ENCODE measurements at regions not wholly inside any gene's neighbourhood (a gene's known extent, or its start where the extent isn't known, plus 50 kb on each side); places are given as distances from the start of the nearest gene placed in this dataset.
"Not testable (repeated sequence)": the region's sequence is repeated elsewhere in the genome, so short reads cannot be mapped to it uniquely, and the experiment has no call there.

- not testable (repeated sequence) for TF ChIP-seq CTCF (conservative IDR thresholded peaks at IDR 0.05; ENCODE audit: low read length); EZH2phosphoT487 (IDR thresholded peaks at IDR 0.05; ENCODE audit: borderline replicate concordance)
Measured at GRCh38 chr17:51429938-51430337, 169.6 kb downstream of the UTP18 start.
